PC-3 (cell line): ENCODE measurements at regions not wholly inside any gene's neighbourhood (a gene's known extent, or its start where the extent isn't known, plus 50 kb on each side); places are given as distances from the start of the nearest gene placed in this dataset.

Experiments
- ATAC-seq: fragments of 200-7000 bp; cut with Tn5 transposase; 2 replicates; pipeline ENCODE4 v1.9.1; 2020; ENCODE audit warnings: mild to moderate bottlenecking, moderate library complexity
- BruUV-seq: library from RNA; stranded (reverse); fragments of 400-500 nt; replicated peaks from 2 replicates; lab custom pipeline; 2021; lab: Mats Ljungman, UMichigan
- CTCF ChIA-PET: fragments of 300-600 bp; sonication (Branson Sonifier 250); formaldehyde crosslinking; loops from one replicate; lab custom pipeline; 2022; ENCODE audit warnings: antibody characterized with exemption; lab: Charles Lee
- POLR2A ChIA-PET: fragments of 300-600 bp; sonication (Branson Sonifier 250); formaldehyde crosslinking; loops from one replicate; lab custom pipeline; 2022; ENCODE audit warnings: antibody characterized with exemption; ENCODE audit not compliant: unreplicated experiment; lab: Charles Lee
- DNase-seq: peaks from one replicate; pipeline ENCODE4 v3.0.0-alpha.2; 2015
- H2AFZ ChIP-seq: fragments of 300-600 bp; sonication (generic); 2 replicates; pipeline ENCODE4 v1.6.0; 2016; ENCODE audit warnings: antibody characterized with exemption, low read length
- H3F3A ChIP-seq: fragments of 300-600 bp; sonication (generic); one replicate; pipeline ENCODE4 v1.6.0; 2017; ENCODE audit warnings: antibody characterized with exemption, low read length, control low read depth, mild to moderate bottlenecking; ENCODE audit not compliant: unreplicated experiment
- H3K27ac ChIP-seq: fragments of 300-600 bp; sonication (generic); 2 replicates; pipeline ENCODE4 v1.5.1; 2016; ENCODE audit warnings: mild to moderate bottlenecking, low read length
- H3K27me3 ChIP-seq: fragments of 300-600 bp; sonication (generic); 2 replicates; pipeline ENCODE4 v1.6.1; 2016; ENCODE audit warnings: low read length, mixed read lengths
- H3K36me3 ChIP-seq: fragments of 300-600 bp; sonication (generic); 2 replicates; pipeline ENCODE4 v1.6.1; 2016; ENCODE audit warnings: low read depth, mixed run types, low read length, mixed read lengths
- H3K4me1 ChIP-seq: fragments of 300-600 bp; sonication (generic); 2 replicates; pipeline ENCODE4 v1.5.1; 2016; ENCODE audit warnings: low read length; ENCODE audit not compliant: insufficient read depth
- H3K4me2 ChIP-seq: fragments of 300-600 bp; sonication (generic); 2 replicates; pipeline ENCODE4 v1.6.0; 2016; ENCODE audit warnings: low read length
- H3K4me3 ChIP-seq: fragments of 300-600 bp; sonication (generic); 2 replicates; pipeline ENCODE4 v1.5.1; 2016; ENCODE audit warnings: mild to moderate bottlenecking, low read length, mixed read lengths
- H3K79me2 ChIP-seq: fragments of 300-600 bp; sonication (generic); 2 replicates; pipeline ENCODE4 v1.6.1; 2017; ENCODE audit warnings: low read length, mixed read lengths
- H3K9ac ChIP-seq: fragments of 300-600 bp; sonication (generic); 2 replicates; pipeline ENCODE4 v1.6.0; 2016; ENCODE audit warnings: mild to moderate bottlenecking, low read length
- H3K9me2 ChIP-seq: fragments of 300-600 bp; sonication (generic); replicated peaks from 2 replicates; pipeline ENCODE4 v1.6.1; 2016; ENCODE audit warnings: mixed run types, low read length, mixed read lengths
- H3K9me3 ChIP-seq: fragments of 300-600 bp; sonication (generic); 2 replicates; pipeline ENCODE4 v1.6.1; 2016; ENCODE audit warnings: low read length, mixed read lengths
- H4K20me1 ChIP-seq: fragments of 300-600 bp; sonication (generic); 2 replicates; pipeline ENCODE4 v1.6.1; 2016; ENCODE audit warnings: low read length, mixed read lengths
- EZH2 ChIP-seq: fragments of 300-600 bp; sonication (generic); IDR thresholded peaks from one replicate; pipeline ENCODE4 v1.6.1; 2017; ENCODE audit warnings: antibody characterized with exemption, mild to moderate bottlenecking, low read length; ENCODE audit not compliant: unreplicated experiment
- EZH2phosphoT487 ChIP-seq: fragments of 300-600 bp; sonication (generic); IDR thresholded peaks from 2 replicates; pipeline ENCODE4 v1.6.1; 2018; ENCODE audit warnings: mild to moderate bottlenecking, antibody characterized with exemption, low read length, borderline replicate concordance
- intact Hi-C: fragments of 100-400 bp; cut with micrococcal nuclease; formaldehyde crosslinking; loops from 2 replicates; pipeline ENCODE4 v1.9.0; 2023
- TF ChIP-seq, protein P1 (sequence below): fragments of 300-600 bp; sonication (generic); conservative IDR thresholded peaks from 2 replicates; pipeline ENCODE4 v1.5.1; 2017; ENCODE audit warnings: antibody characterized with exemption, low read depth, mild to moderate bottlenecking, low read length

GRCh38 chr12:93964936-93965335 is 183.4 kb upstream of the PLXNC1 start:
- Histone ChIP-seq H3K4me1 (0 out of 2 replicates have a peak, but pooled peaks cover under 1% of the 10 kb centered on the region), H3K4me2 (no peak overlapping the region), H4K20me1 (no peaks in the 10 kb centered on the region), H3K9me3 (no peaks in the 10 kb centered on the region), H3K27me3 (no peaks in the 10 kb centered on the region), H3K36me3 (no peaks in the 10 kb centered on the region), H3K4me3 (no peak overlapping the region), H3F3A (no peaks in the 10 kb centered on the region), H3K9me2 (no peaks in the 10 kb centered on the region), H2AFZ (no peak overlapping the region), H3K79me2 (no peaks in the 10 kb centered on the region), H3K27ac (no peak overlapping the region), H3K9ac (no peak overlapping the region)
- intact Hi-C loops: no loop called here
- DNase-seq (no peak), ATAC-seq (no peak)
- ChIA-PET CTCF (no interaction called here), POLR2A (no interaction called here)
- no peak for TF ChIP-seq EZH2
- TF ChIP-seq, protein P1, sequence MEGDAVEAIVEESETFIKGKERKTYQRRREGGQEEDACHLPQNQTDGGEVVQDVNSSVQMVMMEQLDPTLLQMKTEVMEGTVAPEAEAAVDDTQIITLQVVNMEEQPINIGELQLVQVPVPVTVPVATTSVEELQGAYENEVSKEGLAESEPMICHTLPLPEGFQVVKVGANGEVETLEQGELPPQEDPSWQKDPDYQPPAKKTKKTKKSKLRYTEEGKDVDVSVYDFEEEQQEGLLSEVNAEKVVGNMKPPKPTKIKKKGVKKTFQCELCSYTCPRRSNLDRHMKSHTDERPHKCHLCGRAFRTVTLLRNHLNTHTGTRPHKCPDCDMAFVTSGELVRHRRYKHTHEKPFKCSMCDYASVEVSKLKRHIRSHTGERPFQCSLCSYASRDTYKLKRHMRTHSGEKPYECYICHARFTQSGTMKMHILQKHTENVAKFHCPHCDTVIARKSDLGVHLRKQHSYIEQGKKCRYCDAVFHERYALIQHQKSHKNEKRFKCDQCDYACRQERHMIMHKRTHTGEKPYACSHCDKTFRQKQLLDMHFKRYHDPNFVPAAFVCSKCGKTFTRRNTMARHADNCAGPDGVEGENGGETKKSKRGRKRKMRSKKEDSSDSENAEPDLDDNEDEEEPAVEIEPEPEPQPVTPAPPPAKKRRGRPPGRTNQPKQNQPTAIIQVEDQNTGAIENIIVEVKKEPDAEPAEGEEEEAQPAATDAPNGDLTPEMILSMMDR: no peak
- TF ChIP-seq EZH2phosphoT487: no peak
- no TSS peak for BruUV-seq

GRCh38 chr12:93966516-93967133 is 181.8 kb upstream of the PLXNC1 start:
- H3K4me1 ChIP-seq: no peaks in the 10 kb centered on the region
- no peaks in the 10 kb centered on the region; the same call in 1 of the 2 replicates for H3K9me3 ChIP-seq
- intact Hi-C loops: no loop called here
- ChIA-PET POLR2A (no interaction called here), CTCF (no interaction called here)
- no peaks in the 10 kb centered on the region for H3K79me2 ChIP-seq
- no TSS peak for BruUV-seq
- ATAC-seq (no peak), DNase-seq (no peak)
- H3K27ac ChIP-seq: no peak overlapping the region
- H3K4me3 ChIP-seq: no peak overlapping the region
- no peaks in the 10 kb centered on the region for H3K27me3 ChIP-seq
- H4K20me1 ChIP-seq: no peaks in the 10 kb centered on the region
- no peak for TF ChIP-seq EZH2
- TF ChIP-seq EZH2phosphoT487: no peak
- TF ChIP-seq, protein P1: no peak
- no peak overlapping the region for H3K4me2 ChIP-seq
- no peaks in the 10 kb centered on the region for H3K9me2 ChIP-seq
- H3K9ac ChIP-seq: no peak overlapping the region
- no peaks in the 10 kb centered on the region for H3K36me3 ChIP-seq
- H2AFZ ChIP-seq: no peak overlapping the region
- no peaks in the 10 kb centered on the region for H3F3A ChIP-seq

DNA sequence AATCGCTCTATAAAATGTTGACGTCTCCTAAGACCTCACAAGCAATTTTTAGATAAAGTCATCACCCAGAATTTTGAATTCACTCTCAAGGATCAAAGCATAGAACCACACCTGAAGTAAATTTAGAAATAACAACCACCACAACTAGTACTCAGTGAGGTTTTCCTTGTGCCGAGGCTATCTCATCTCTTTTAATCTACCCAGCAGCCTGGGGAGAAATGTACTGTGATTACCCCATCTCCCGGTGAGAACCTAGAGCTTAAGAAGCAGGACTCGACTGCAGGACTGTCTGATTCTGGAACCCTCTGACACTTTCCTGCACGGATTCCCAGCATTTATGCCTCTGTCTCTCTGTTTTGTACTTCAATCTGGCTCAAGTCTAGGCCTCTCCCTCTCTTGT is 180.9 kb upstream of the PLXNC1 start:
- no peaks in the 10 kb centered on the region for H3F3A ChIP-seq
- no peaks in the 10 kb centered on the region for H3K9me2 ChIP-seq
- no peaks in the 10 kb centered on the region; the same call in 1 of the 2 replicates for H3K9me3 ChIP-seq
- POLR2A ChIA-PET: no interaction called here
- ATAC-seq: no peak
- no peaks in the 10 kb centered on the region for H3K4me1 ChIP-seq
- no TSS peak for BruUV-seq
- TF ChIP-seq EZH2 (no peak), EZH2phosphoT487 (no peak)
- TF ChIP-seq, protein P1: no peak
- no peak for DNase-seq
- CTCF ChIA-PET: no interaction called here
- intact Hi-C loops: no loop called here
- no peak overlapping the region for H2AFZ ChIP-seq
- no peaks in the 10 kb centered on the region for H3K36me3 ChIP-seq
- H3K27me3 ChIP-seq: no peaks in the 10 kb centered on the region
- H3K27ac ChIP-seq: no peak overlapping the region
- no peak overlapping the region for H3K4me2 ChIP-seq
- H3K4me3 ChIP-seq: no peak overlapping the region
- H3K79me2 ChIP-seq: no peaks in the 10 kb centered on the region
- no peaks in the 10 kb centered on the region for H4K20me1 ChIP-seq
- H3K9ac ChIP-seq: no peak overlapping the region
